ENCODE measurements at regions not wholly inside any gene's neighbourhood (a gene's known extent, or its start where the extent isn't known, plus 50 kb on each side); places are given as distances from the start of the nearest gene placed in this dataset.

DNA sequence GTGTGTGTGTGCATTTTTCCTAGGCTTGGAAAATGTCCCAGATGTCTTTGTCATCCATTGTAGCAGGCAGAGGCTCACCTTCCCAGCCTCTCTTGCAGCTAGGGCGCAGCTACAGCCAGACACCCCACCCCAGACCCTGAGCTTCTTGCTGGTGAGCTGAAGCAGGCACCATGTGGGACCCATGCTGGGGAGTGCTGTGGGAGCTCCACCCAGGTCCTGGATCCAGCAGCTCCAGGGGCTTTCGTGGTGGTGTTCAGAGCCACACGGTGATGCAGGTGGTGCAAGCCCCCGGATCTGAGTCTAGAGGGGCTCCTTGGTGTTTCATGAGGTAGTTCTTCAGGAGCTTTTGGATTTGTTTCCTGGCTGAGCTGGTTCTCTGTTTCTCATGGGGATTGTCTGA is 56.0 kb upstream of the ZFP64 start:
- FAIRE-seq (no peak), DNase-seq (ENCODE audit: insufficient read length, low spot score) (no peak)
- TF ChIP-seq POLR2AphosphoS5 (IDR thresholded peaks at IDR 0.05; ENCODE audit: low read depth, low read length) (no peak), POU2F2 (IDR thresholded peaks at IDR 0.05; ENCODE audit: low read depth, low read length) (no peak), PAX5 (IDR thresholded peaks at IDR 0.05; ENCODE audit: insufficient read depth, low read length, severe bottlenecking) (no peak), TAF1 (IDR thresholded peaks at IDR 0.05; ENCODE audit: low read depth, low read length) (no peak), SPI1 (IDR thresholded peaks at IDR 0.05; ENCODE audit: low read depth, low read length) (no peak)

GRCh38 chr20:52246366-52246765 is 54.8 kb upstream of the ZFP64 start:
- no peak for TF ChIP-seq PAX5 (IDR thresholded peaks at IDR 0.05; ENCODE audit: insufficient read depth, low read length, severe bottlenecking)
- no peak for TF ChIP-seq POU2F2 (IDR thresholded peaks at IDR 0.05; ENCODE audit: low read depth, low read length)
- no peak for TF ChIP-seq POLR2AphosphoS5 (IDR thresholded peaks at IDR 0.05; ENCODE audit: low read depth, low read length)
- no peak for TF ChIP-seq SPI1 (IDR thresholded peaks at IDR 0.05; ENCODE audit: low read depth, low read length)
- DNase-seq (ENCODE audit: insufficient read length, low spot score) (no peak), FAIRE-seq (no peak)

DNA sequence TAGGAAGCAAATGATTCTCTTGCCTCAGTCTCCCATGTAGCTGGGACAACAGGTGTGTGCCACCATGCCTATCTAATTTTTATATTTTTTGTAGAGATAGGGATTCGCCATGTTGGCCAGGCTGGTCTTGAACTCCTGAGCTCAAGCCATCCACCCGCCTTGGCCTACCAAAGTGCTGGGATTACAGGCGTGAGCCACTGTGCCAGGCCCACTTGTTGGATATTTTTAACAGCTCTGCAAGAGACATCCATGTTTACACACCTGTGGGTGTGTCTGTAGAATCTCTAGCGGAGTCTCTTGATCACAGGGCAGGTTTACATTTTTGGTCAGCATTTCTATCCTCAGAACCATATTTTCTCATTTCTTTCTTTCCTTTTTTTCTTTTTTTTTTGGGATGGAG is 53.1 kb upstream of the ZFP64 start:
- DNase-seq (ENCODE audit: insufficient read length, low spot score) (no peak), FAIRE-seq (no peak)
- TF ChIP-seq POLR2A (IDR thresholded peaks at IDR 0.05; ENCODE audit: low read depth, low read length) = no peak
- TF ChIP-seq POLR2AphosphoS5 (IDR thresholded peaks at IDR 0.05; ENCODE audit: low read depth, low read length) = no peak
- no peak for TF ChIP-seq PAX5 (IDR thresholded peaks at IDR 0.05; ENCODE audit: insufficient read depth, low read length, severe bottlenecking)
- no peak for TF ChIP-seq SPI1 (IDR thresholded peaks at IDR 0.05; ENCODE audit: low read depth, low read length)
- no peak for TF ChIP-seq TAF1 (IDR thresholded peaks at IDR 0.05; ENCODE audit: low read depth, low read length)
- no peak for TF ChIP-seq POU2F2 (IDR thresholded peaks at IDR 0.05; ENCODE audit: low read depth, low read length)

DNA sequence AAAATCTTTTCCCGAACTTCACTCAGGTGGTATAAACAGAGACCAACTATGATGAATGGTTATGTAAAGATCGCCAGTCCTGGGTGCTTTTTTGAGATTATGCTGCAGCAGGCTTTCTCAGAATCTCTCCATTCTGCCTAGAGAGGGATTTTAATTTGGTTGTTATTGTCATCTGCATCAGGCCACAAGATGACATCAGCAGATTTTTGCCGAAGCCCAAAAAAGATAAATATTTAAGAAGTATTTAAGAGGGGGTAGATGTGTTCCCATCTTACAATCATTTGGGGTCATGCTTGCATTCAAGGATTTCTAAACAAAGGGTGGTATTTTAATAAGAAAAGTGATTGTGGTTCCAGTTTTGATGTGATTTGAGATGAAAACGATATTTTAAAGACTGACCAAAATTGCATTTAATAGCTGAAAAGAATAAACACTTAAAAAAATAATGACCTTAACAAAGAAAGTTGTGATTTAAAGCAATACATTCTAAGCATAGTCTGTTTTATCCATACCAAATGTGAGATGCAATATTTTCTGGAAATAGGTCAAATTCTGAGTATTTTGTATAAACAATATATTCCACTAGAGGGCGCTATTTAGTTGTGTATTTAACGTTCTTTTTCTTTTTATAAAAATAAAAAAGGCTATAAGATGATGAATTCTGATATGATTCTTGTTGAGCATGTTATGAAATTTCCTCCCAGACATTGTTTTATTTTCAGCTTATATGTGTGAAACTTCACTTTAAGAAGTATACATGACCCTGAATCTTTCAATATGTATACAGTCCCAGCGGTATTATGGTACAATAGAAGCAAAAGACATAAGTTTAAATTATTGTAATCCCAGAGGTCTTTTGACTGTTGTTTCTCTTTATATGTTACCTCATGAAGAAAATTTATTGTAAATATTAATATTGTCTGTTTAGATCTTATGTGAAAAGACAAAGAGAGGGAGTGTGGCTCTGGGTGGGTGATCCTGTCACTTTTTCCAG is 51.0 kb upstream of the ZFP64 start:
- TF ChIP-seq POLR2A (IDR thresholded peaks at IDR 0.05; ENCODE audit: low read depth, low read length) = no peak
- no peak for TF ChIP-seq TAF1 (IDR thresholded peaks at IDR 0.05; ENCODE audit: low read depth, low read length)
- no peak for TF ChIP-seq POU2F2 (IDR thresholded peaks at IDR 0.05; ENCODE audit: low read depth, low read length)
- no peak for TF ChIP-seq POLR2AphosphoS5 (IDR thresholded peaks at IDR 0.05; ENCODE audit: low read depth, low read length)
- TF ChIP-seq SPI1 (IDR thresholded peaks at IDR 0.05; ENCODE audit: low read depth, low read length) = no peak
- TF ChIP-seq PAX5 (IDR thresholded peaks at IDR 0.05; ENCODE audit: insufficient read depth, low read length, severe bottlenecking) = no peak
- no peak for FAIRE-seq
- no peak for DNase-seq (ENCODE audit: insufficient read length, low spot score)
